ENCODE measurements at regions not wholly inside any gene's neighbourhood (a gene's known extent, or its start where the extent isn't known, plus 50 kb on each side); places are given as distances from the start of the nearest gene placed in this dataset.

- H3K36me3 ChIP-seq (ENCODE audit: low read depth), result no peaks in the 10 kb centered on the region
- H3K27ac ChIP-seq, result no peak overlapping the region
- TF ChIP-seq, protein P1, sequence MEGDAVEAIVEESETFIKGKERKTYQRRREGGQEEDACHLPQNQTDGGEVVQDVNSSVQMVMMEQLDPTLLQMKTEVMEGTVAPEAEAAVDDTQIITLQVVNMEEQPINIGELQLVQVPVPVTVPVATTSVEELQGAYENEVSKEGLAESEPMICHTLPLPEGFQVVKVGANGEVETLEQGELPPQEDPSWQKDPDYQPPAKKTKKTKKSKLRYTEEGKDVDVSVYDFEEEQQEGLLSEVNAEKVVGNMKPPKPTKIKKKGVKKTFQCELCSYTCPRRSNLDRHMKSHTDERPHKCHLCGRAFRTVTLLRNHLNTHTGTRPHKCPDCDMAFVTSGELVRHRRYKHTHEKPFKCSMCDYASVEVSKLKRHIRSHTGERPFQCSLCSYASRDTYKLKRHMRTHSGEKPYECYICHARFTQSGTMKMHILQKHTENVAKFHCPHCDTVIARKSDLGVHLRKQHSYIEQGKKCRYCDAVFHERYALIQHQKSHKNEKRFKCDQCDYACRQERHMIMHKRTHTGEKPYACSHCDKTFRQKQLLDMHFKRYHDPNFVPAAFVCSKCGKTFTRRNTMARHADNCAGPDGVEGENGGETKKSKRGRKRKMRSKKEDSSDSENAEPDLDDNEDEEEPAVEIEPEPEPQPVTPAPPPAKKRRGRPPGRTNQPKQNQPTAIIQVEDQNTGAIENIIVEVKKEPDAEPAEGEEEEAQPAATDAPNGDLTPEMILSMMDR (conservative IDR thresholded peaks at IDR 0.05), result no peak
- no peak for TF ChIP-seq EZH2 (IDR thresholded peaks at IDR 0.05; ENCODE audit: low read depth)
- 0 out of 2 replicates have a peak, but pooled peaks cover 4% of the 10 kb centered on the region for H3K27me3 ChIP-seq (ENCODE audit: insufficient read depth, low read depth)
- ChIA-PET POLR2A (ENCODE audit: unreplicated experiment) (no interaction called here), CTCF (no interaction called here)
- intact Hi-C loops (cut with micrococcal nuclease; ENCODE audit: unreplicated experiment), result loop anchor here (10.0 kb wide), 1 partner anchor 86 kb away; no protein-coding TSS in a partner anchor
- H3F3A ChIP-seq (ENCODE audit: insufficient read depth, low read depth), result no peaks in the 10 kb centered on the region
- no peak overlapping the region for H3K4me2 ChIP-seq
- no peaks in the 10 kb centered on the region for H3K9me2 ChIP-seq (ENCODE audit: insufficient read depth)
- H3K4me3 ChIP-seq, result no peak overlapping the region
- H2AFZ ChIP-seq, result no peak overlapping the region
- BruUV-seq (replicated peaks), result no TSS peak
- no peaks in the 10 kb centered on the region for H3K9me3 ChIP-seq (ENCODE audit: insufficient read depth, low read depth)
- DNase-seq, result no peak
- H3K4me1 ChIP-seq (replicated peaks; ENCODE audit: insufficient read depth), result no peaks in the 10 kb centered on the region
- H3K79me2 ChIP-seq (ENCODE audit: low read depth), result no peaks in the 10 kb centered on the region
- H4K20me1 ChIP-seq (ENCODE audit: insufficient read depth), result no peaks in the 10 kb centered on the region
Observed at GRCh38 chr10:43891241-43891640, 242.6 kb upstream of the ZNF32 start.

GRCh38 chr10:43890124-43890523 lies 241.4 kb upstream of the ZNF32 start:
- Histone ChIP-seq H3K4me1 (replicated peaks; ENCODE audit: insufficient read depth) (no peaks in the 10 kb centered on the region), H3K36me3 (ENCODE audit: low read depth) (no peaks in the 10 kb centered on the region), H3K79me2 (ENCODE audit: low read depth) (no peaks in the 10 kb centered on the region), H3K27me3 (ENCODE audit: insufficient read depth, low read depth) (0 out of 2 replicates have a peak, but pooled peaks cover 8% of the 10 kb centered on the region), H3K9me3 (ENCODE audit: insufficient read depth, low read depth) (no peaks in the 10 kb centered on the region), H3K9me2 (ENCODE audit: insufficient read depth) (no peaks in the 10 kb centered on the region), H3K4me3 (no peak overlapping the region), H3F3A (ENCODE audit: insufficient read depth, low read depth) (no peaks in the 10 kb centered on the region), H3K4me2 (no peak overlapping the region), H2AFZ (no peak overlapping the region), H4K20me1 (ENCODE audit: insufficient read depth) (no peaks in the 10 kb centered on the region), H3K27ac (no peak overlapping the region)
- no peak for TF ChIP-seq EZH2 (IDR thresholded peaks at IDR 0.05; ENCODE audit: low read depth)
- BruUV-seq (replicated peaks), result no TSS peak
- CTCF ChIA-PET, result no interaction called here
- intact Hi-C loops (cut with micrococcal nuclease; ENCODE audit: unreplicated experiment), result loop anchor here (10.0 kb wide), 1 partner anchor 85 kb away; no protein-coding TSS in a partner anchor
- POLR2A ChIA-PET (ENCODE audit: unreplicated experiment), result no interaction called here
- DNase-seq, result no peak

DNA sequence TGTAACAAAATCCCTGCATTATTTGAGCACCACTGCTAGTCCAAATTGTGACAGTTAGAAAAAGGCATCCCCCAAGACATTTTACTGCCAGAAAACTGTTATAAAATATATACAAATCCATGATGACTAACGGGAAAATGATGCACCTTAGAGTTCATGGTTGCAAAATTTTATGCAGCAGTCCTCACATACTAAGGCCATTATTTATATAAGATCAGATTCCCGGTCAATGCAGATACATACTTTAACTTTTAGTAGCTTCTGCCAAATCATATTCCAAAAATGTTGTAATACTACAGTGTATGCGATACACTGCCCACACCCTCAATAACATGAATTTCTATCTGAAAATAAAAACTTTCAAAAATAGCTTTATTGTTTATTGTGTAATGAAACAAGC lies 239.9 kb upstream of the ZNF32 start:
- Histone ChIP-seq H3K9me3 (ENCODE audit: insufficient read depth, low read depth) (no peaks in the 10 kb centered on the region), H3K4me3 (no peak overlapping the region), H3K36me3 (ENCODE audit: low read depth) (no peaks in the 10 kb centered on the region), H3K79me2 (ENCODE audit: low read depth) (no peaks in the 10 kb centered on the region), H3K4me1 (replicated peaks; ENCODE audit: insufficient read depth) (no peaks in the 10 kb centered on the region), H3K27me3 (ENCODE audit: insufficient read depth, low read depth) (peaks cover 14% of the 10 kb centered on the region; the same call in 1 of the 2 replicates), H2AFZ (no peak overlapping the region), H3F3A (ENCODE audit: insufficient read depth, low read depth) (no peaks in the 10 kb centered on the region), H3K9me2 (ENCODE audit: insufficient read depth) (no peaks in the 10 kb centered on the region), H3K27ac (no peak overlapping the region), H4K20me1 (ENCODE audit: insufficient read depth) (no peaks in the 10 kb centered on the region), H3K4me2 (no peak overlapping the region)
- BruUV-seq (replicated peaks), result no TSS peak
- intact Hi-C loops (cut with micrococcal nuclease; ENCODE audit: unreplicated experiment), result no loop called here
- ChIA-PET POLR2A (ENCODE audit: unreplicated experiment) (no interaction called here), CTCF (no interaction called here)
- TF ChIP-seq, protein P1 (conservative IDR thresholded peaks at IDR 0.05), result no peak
- TF ChIP-seq EZH2 (IDR thresholded peaks at IDR 0.05; ENCODE audit: low read depth), result no peak
- DNase-seq, result no peak

GRCh38 chr10:43885842-43886241 lies 237.2 kb upstream of the ZNF32 start:
- H3K9me2 ChIP-seq (ENCODE audit: insufficient read depth), result no peaks in the 10 kb centered on the region
- intact Hi-C loops (cut with micrococcal nuclease; ENCODE audit: unreplicated experiment), result no loop called here
- no peak for DNase-seq
- H3K27me3 ChIP-seq (ENCODE audit: insufficient read depth, low read depth), result peaks cover 30% of the 10 kb centered on the region
- H3K9me3 ChIP-seq (ENCODE audit: insufficient read depth, low read depth), result no peaks in the 10 kb centered on the region
- no peaks in the 10 kb centered on the region for H3K36me3 ChIP-seq (ENCODE audit: low read depth)
- ChIA-PET POLR2A (ENCODE audit: unreplicated experiment) (no interaction called here), CTCF (no interaction called here)
- H3K4me1 ChIP-seq (replicated peaks; ENCODE audit: insufficient read depth), result no peaks in the 10 kb centered on the region
- BruUV-seq (replicated peaks), result no TSS peak
- no peak overlapping the region for H3K4me2 ChIP-seq
- TF ChIP-seq, protein P1 (conservative IDR thresholded peaks at IDR 0.05), result no peak
- TF ChIP-seq EZH2 (IDR thresholded peaks at IDR 0.05; ENCODE audit: low read depth), result no peak
- H3K27ac ChIP-seq, result no peak overlapping the region
- H3F3A ChIP-seq (ENCODE audit: insufficient read depth, low read depth), result no peaks in the 10 kb centered on the region
- no peaks in the 10 kb centered on the region for H4K20me1 ChIP-seq (ENCODE audit: insufficient read depth)
- H3K4me3 ChIP-seq, result no peak overlapping the region
- H3K79me2 ChIP-seq (ENCODE audit: low read depth), result no peaks in the 10 kb centered on the region
- no peak overlapping the region for H2AFZ ChIP-seq

Data from PC-9 (cell line).